CD4-positive, alpha-beta T cell treated with Interleukin-10 for 1 hour (primary cell): ENCODE measurements at regions not wholly inside any gene's neighbourhood (a gene's known extent, or its start where the extent isn't known, plus 50 kb on each side); places are given as distances from the start of the nearest gene placed in this dataset.
"Not testable (repeated sequence)": the region's sequence is repeated elsewhere in the genome, so short reads cannot be mapped to it uniquely, and the experiment has no call there.

Experiments used
- DNase-seq: peaks from one replicate; pipeline ENCODE4 v3.0.0-alpha.2; 2020

- DNase-seq: no peak
These were observed 354.6 kb downstream of the SFMBT2 start for GRCh38 chr10:7056216-7056615.

DNA sequence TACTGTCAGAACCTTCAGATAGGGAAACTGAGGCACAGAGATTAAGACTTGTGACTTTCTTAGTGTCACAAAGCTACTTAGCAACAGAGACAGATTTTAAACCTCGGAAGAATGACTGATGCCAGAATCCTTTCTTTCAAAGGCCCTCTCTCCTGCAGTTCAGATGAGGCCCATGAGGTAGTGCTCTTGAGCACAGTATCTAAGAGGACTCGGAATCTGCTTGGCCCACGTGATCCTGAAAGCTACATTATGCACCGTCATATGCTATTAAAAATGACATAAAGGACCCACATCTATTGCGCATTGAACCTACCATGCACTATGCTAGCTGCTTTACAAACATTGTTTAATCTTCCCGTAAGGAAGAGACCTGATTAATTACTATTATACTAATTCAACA is 355.9 kb downstream of the SFMBT2 start:
- DNase-seq: no peak

DNA sequence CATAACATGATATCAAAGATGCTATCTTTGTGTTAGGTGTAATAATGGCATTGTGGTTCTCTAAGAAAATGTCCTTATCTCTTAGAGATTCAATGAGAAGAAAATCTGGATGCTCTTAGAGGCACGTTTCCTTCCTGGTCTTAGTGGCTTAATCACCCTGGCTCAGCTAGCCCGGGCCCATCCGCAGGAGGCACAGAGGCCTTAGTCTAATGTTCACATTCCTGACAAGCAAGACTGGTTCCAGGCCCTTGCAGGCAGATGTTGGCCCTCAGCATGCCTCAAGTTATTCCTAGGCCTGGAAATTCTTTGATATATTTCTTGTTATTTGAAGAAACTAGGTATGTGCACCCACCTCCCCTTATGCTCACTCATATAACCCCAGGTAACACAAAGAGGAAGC is 357.6 kb downstream of the SFMBT2 start:
- DNase-seq: no peak

GRCh38 chr10:7050024-7050423 is 360.8 kb downstream of the SFMBT2 start:
- not testable (repeated sequence) for DNase-seq

DNA sequence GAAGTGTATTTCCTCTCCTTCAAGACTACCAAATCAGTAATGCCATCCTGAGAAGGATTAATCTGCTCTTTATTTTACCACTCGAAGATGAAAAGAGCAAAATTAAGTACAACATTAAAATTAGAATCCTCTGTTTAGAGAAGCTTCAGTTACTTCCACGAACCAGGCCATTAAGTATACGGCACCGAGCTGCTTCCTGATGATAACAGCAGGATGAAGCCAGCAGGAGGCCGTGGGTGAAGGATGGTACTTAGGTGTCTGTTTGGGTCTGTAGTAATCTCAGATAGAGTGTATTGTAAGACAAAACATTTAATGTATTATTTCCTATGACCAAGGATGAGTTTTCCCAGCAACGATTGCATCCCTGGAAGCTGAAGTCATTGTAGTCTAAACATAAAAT is 362.8 kb downstream of the SFMBT2 start:
- DNase-seq: no peak

DNA sequence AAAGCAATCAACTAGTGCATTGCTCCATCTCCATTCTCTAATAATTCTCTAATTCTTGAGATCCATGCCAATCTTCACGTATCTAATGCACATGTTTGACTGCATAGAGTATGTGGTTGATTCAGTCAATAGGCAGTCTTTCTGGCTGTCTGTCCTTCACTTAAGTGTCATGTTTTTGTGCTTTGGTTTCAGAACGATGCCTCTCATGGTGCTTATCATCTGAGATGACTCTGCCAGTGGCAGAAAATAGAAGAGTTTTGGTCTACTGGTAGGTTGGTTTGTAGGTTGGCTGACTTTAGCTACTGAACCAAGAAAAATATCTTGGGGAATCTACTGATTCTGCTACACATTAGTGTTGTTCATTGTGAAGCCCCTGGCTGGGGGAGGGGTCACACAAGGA is 364.2 kb downstream of the SFMBT2 start:
- DNase-seq: no peak

GRCh38 chr10:7045891-7046599 is 364.8 kb downstream of the SFMBT2 start:
- DNase-seq: peak; percentile 53

GRCh38 chr10:7043055-7043653 is 367.7 kb downstream of the SFMBT2 start:
- no peak for DNase-seq

GRCh38 chr10:7042419-7043054 is 368.3 kb downstream of the SFMBT2 start:
- no peak for DNase-seq

GRCh38 chr10:7042000-7042399 is 368.8 kb downstream of the SFMBT2 start:
- DNase-seq: no peak

- DNase-seq: no peak
These were observed 370.2 kb downstream of the SFMBT2 start for GRCh38 chr10:7040681-7041080.

- DNase-seq: no peak
These were observed 371.0 kb downstream of the SFMBT2 start for GRCh38 chr10:7039859-7040258.

GRCh38 chr10:7038416-7038815 is 372.4 kb downstream of the SFMBT2 start:
- DNase-seq: no peak

GRCh38 chr10:7037434-7037833 is 373.4 kb downstream of the SFMBT2 start:
- not testable (repeated sequence) for DNase-seq

DNA sequence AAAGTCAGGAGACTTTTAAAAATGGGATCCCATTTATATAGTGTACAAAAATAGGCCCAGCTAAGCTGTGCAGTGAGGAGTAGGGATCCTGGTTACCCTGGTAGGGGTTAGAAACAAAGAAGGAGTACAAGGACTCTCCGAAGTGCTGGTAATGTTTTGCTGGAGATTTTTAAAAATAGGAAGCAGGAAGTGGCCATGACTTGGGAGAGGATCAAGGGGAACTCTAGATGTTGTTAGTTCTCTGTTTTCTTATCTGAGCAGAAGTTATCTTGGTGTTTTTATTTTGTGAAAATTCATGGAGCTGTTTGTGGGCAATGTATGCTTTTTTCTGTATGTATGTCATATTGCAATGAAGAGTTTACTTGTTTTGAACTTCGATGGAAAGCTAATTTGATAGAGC is 373.9 kb downstream of the SFMBT2 start:
- DNase-seq: no peak

DNA sequence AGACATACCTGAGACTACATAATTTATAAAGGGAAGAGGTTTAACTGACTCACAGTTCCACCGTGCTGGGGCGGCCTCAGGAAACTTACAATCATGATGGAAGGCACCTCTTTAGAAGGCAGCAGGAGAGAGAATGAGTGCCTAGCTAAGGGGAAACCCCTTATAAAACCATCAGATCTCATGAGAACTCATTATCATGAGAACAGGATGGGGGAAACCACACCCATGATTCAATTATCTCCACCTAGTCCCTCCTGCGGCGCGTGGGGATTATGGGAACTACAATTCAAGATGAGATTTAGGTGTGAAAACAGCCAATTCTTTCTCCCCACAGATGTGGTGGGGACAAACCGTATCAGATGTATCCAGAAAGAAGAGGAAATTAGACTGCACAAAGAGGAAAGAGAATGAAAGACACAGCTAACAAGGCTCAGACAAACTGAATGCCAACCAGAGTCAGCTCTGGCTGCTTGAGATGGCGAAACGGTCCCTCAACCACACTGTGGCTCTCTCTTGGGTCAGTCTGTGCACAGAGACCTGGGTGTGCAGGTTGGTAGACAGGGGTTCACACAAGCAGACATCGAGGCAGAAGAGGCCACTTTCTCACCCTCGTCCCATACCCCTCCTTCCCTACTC is 375.6 kb downstream of the SFMBT2 start:
- peak; percentile 27 for DNase-seq

GRCh38 chr10:7033031-7033430 is 377.8 kb downstream of the SFMBT2 start:
- no peak for DNase-seq

DNA sequence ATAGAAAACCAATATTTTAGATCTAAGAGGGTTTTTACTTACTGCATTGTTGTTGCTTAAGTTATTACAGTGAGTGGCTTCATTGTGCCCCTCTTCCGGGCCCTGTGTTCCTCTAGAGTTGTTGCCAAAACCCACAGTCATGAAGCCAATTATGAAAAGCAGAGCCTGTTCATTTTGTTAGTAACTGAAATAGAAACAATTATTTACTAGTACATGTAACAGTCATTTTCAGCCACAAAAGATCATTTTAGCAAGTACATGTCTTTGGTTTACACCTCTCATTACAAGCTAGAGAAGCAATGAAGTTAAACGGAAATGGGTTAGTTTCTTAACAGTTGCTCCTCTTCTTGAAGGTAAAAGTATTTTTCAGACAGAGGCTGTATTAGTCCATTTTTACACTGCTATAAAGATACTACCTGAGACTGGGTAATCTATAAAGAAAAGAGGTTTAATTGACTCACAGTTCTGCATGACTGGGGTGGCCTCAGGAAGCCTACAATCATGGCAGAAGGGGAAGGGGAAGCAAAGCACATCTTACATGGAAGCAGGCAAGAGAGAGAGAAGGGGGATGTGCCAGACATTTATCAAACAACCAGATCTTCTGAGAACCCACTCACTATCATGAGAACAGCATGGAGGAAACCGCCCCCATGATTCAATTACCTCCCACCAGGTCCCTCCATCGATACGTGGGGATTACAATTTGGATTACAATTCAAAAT is 380.5 kb downstream of the SFMBT2 start:
- peak; percentile 40 for DNase-seq

- DNase-seq: no peak
These were observed 381.2 kb downstream of the SFMBT2 start for GRCh38 chr10:7029672-7030071.

DNA sequence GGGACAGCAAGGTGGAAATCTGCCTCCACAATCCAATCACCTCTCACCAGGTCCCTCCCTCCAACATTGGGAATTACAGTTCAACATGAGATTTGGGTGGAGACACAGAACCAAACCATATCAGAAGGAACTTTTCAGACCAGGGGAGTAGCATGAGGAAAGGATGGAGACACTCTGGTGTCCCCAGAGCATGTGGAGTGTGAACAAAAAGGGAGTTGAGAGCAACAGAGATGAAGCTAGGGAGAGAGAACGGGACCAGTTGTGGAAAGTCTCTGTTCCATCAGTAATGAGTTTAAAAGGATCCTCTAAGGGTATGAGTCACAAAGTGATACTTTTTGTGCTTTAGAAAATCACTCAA is 382.0 kb downstream of the SFMBT2 start:
- no peak for DNase-seq

GRCh38 chr10:7027913-7028808 is 382.7 kb downstream of the SFMBT2 start:
- peak; percentile 21 for DNase-seq

DNA sequence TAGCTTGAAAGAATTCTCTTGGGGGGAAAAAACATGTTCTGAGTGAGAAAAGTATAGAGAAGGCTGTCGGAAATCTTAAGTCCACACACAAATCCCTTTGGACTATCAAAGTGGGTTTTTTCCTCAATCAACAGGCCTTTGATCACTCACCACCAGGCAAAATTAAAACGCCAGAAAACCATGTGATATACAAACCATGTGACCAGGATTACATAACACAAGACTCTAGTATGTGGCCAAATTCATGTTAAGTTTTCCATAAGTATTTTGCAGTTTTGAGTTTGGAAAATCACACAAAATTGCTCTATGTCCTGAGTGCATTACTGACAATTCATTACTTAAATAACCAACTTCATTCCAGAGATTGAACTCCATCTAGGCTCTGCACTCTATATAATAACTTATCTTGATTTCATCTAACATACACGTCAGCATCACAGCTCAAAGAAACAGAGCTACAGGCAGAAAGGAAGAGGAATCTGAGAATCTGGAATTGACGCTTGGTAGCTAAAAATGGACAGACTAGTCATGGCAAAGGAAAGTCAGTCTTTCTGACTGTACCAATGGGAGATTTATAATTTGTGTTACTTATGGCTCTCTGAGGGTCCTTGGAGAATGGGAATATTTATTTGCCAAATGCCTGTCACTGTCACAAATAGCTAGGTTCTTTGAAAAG is 383.5 kb downstream of the SFMBT2 start:
- no peak for DNase-seq
